CD8-positive, alpha-beta memory T cell (primary cell): ENCODE measurements at regions not wholly inside any gene's neighbourhood (a gene's known extent, or its start where the extent isn't known, plus 50 kb on each side); places are given as distances from the start of the nearest gene placed in this dataset.
"Not testable (repeated sequence)": the region's sequence is repeated elsewhere in the genome, so short reads cannot be mapped to it uniquely, and the experiment has no call there.

Source experiments
- CTCF ChIA-PET: fragments of 350-600 bp; sonication (Branson Sonifier 250); formaldehyde crosslinking; loops from one replicate; lab custom pipeline; 2021; ENCODE audit warnings: antibody characterized with exemption; lab: Charles Lee
- POLR2A ChIA-PET: fragments of 350-600 bp; sonication (Branson Sonifier 250); formaldehyde crosslinking; loops from one replicate; lab custom pipeline; 2021; ENCODE audit warnings: antibody characterized with exemption; lab: Charles Lee
- DNase-seq, 5 donors: peaks; one replicate each; pipeline versions ENCODE4 v3.0.0 to v3.0.0-alpha.2; 2020 to 2022; ENCODE audit warnings: mixed read lengths in 1 of 5
- H3K27ac ChIP-seq: one replicate; pipeline ENCODE4 v1.7.0; 2013; ENCODE audit warnings: low read depth, mild to moderate bottlenecking, low read length, moderate library complexity
- H3K27me3 ChIP-seq: 2 replicates; pipeline ENCODE4 v1.7.0; 2013; ENCODE audit warnings: low read length, mild to moderate bottlenecking; ENCODE audit not compliant: insufficient read depth, poor library complexity, severe bottlenecking
- H3K36me3 ChIP-seq: 2 replicates; pipeline ENCODE4 v1.7.0; 2013; ENCODE audit warnings: mild to moderate bottlenecking, low read length, moderate library complexity; ENCODE audit not compliant: insufficient read depth
- H3K4me1 ChIP-seq: 2 replicates; pipeline ENCODE4 v1.7.0; 2013; ENCODE audit warnings: mild to moderate bottlenecking, low read length, moderate library complexity; ENCODE audit not compliant: insufficient read depth
- H3K4me3 ChIP-seq: 2 replicates; pipeline ENCODE4 v1.7.0; 2013; ENCODE audit warnings: mild to moderate bottlenecking, low read length
- H3K9me3 ChIP-seq: 2 replicates; pipeline ENCODE4 v1.7.0; 2013; ENCODE audit warnings: mild to moderate bottlenecking, low read length
- H3K27ac Mint-ChIP-seq, 8 donors: one replicate each; pipeline ENCODE4 v1.8.0; 2020 to 2021; ENCODE audit warnings: mixed read lengths in 8 of 8, mild to moderate bottlenecking in 6 of 8, inconsistent platforms in 3 of 8, moderate library complexity in 3 of 8
- H3K27me3 Mint-ChIP-seq, 2 donors: one replicate each; pipeline ENCODE4 v1.8.0; 2020 to 2021; ENCODE audit warnings: mixed read lengths in 2 of 2, mild to moderate bottlenecking in 1 of 2, moderate library complexity in 1 of 2
- H3K36me3 Mint-ChIP-seq, 3 donors: one replicate each; pipeline ENCODE4 v1.8.0; 2020 to 2021; ENCODE audit warnings: mixed read lengths in 3 of 3, inconsistent platforms in 1 of 3, mild to moderate bottlenecking in 1 of 3
- H3K4me1 Mint-ChIP-seq, 3 donors: one replicate each; pipeline ENCODE4 v1.8.0; 2020 to 2021; ENCODE audit warnings: mixed read lengths in 3 of 3, inconsistent platforms in 1 of 3, mild to moderate bottlenecking in 1 of 3
- H3K4me3 Mint-ChIP-seq, 7 donors: one replicate each; pipeline ENCODE4 v1.8.0; 2020 to 2021; ENCODE audit warnings: mixed read lengths in 7 of 7, mild to moderate bottlenecking in 6 of 7, moderate library complexity in 4 of 7, inconsistent platforms in 2 of 7
- H3K9me3 Mint-ChIP-seq, 5 donors: one replicate each; pipeline ENCODE4 v1.8.0; 2020 to 2022; ENCODE audit warnings: mixed read lengths in 5 of 5, mild to moderate bottlenecking in 3 of 5, moderate library complexity in 2 of 5, inconsistent platforms in 1 of 5

GRCh38 chr2:210376694-210377093 lies 61.7 kb upstream of the MYL1 start:
- H3K36me3 Mint-ChIP-seq: no peaks in the 10 kb centered on the region
- ChIA-PET POLR2A (no interaction called here), CTCF (interaction anchor here (0.8 kb wide), 1 partner anchor 9 kb away, joined by 3 read pairs; no protein-coding TSS in a partner anchor)
- Histone ChIP-seq H3K4me1 (no peaks in the 10 kb centered on the region), H3K27me3 (no peaks in the 10 kb centered on the region), H3K27ac (no peak overlapping the region), H3K9me3 (no peaks in the 10 kb centered on the region), H3K4me3 (no peak overlapping the region), H3K36me3 (no peaks in the 10 kb centered on the region)
- H3K27me3 Mint-ChIP-seq: peaks cover 0 to 23% of the 10 kb centered on the region in 2 donors
- DNase-seq: no peak
- H3K4me3 Mint-ChIP-seq: no peak overlapping the region
- H3K4me1 Mint-ChIP-seq: no peaks in the 10 kb centered on the region
- H3K27ac Mint-ChIP-seq: no peak overlapping the region
- peaks cover 0 to 2% (median 0%) of the 10 kb centered on the region in 5 donors for H3K9me3 Mint-ChIP-seq

GRCh38 chr2:210370562-210370961 lies 55.6 kb upstream of the MYL1 start:
- no peak overlapping the region for H3K4me3 ChIP-seq
- H3K27me3 ChIP-seq: no peaks in the 10 kb centered on the region
- H3K27ac ChIP-seq: no peak overlapping the region
- H3K4me1 ChIP-seq: no peaks in the 10 kb centered on the region
- peaks cover 2 to 8% of the 10 kb centered on the region in 2 donors for H3K27me3 Mint-ChIP-seq
- CTCF ChIA-PET: no interaction called here
- H3K27ac Mint-ChIP-seq: no peak overlapping the region
- H3K9me3 ChIP-seq: no peaks in the 10 kb centered on the region
- no peaks in the 10 kb centered on the region for H3K36me3 Mint-ChIP-seq
- H3K4me1 Mint-ChIP-seq: no peaks in the 10 kb centered on the region
- no peaks in the 10 kb centered on the region for H3K36me3 ChIP-seq
- POLR2A ChIA-PET: no interaction called here
- no peak overlapping the region for H3K4me3 Mint-ChIP-seq
- no peak for DNase-seq
- H3K9me3 Mint-ChIP-seq: no peaks in the 10 kb centered on the region

GRCh38 chr2:210366675-210367080 lies 51.7 kb upstream of the MYL1 start:
- no peak overlapping the region for H3K27ac Mint-ChIP-seq
- ChIA-PET POLR2A (no interaction called here), CTCF (no interaction called here)
- Histone ChIP-seq H3K4me1 (no peaks in the 10 kb centered on the region), H3K36me3 (no peaks in the 10 kb centered on the region), H3K4me3 (no peak overlapping the region), H3K27me3 (no peaks in the 10 kb centered on the region), H3K9me3 (no peaks in the 10 kb centered on the region), H3K27ac (no peak overlapping the region)
- peaks cover 2 to 5% of the 10 kb centered on the region in 2 donors for H3K27me3 Mint-ChIP-seq
- no peak overlapping the region for H3K4me3 Mint-ChIP-seq
- no peak for DNase-seq
- no peaks in the 10 kb centered on the region for H3K36me3 Mint-ChIP-seq
- H3K9me3 Mint-ChIP-seq: no peaks in the 10 kb centered on the region
- H3K4me1 Mint-ChIP-seq: no peaks in the 10 kb centered on the region

- H3K27me3 Mint-ChIP-seq, H3K9me3 Mint-ChIP-seq, POLR2A ChIA-PET, H3K27me3 ChIP-seq, DNase-seq, H3K4me3 ChIP-seq, H3K4me1 Mint-ChIP-seq, H3K27ac Mint-ChIP-seq, H3K9me3 ChIP-seq, CTCF ChIA-PET, H3K36me3 ChIP-seq, H3K27ac ChIP-seq, H3K36me3 Mint-ChIP-seq, H3K4me1 ChIP-seq, H3K4me3 Mint-ChIP-seq: not testable (repeated sequence)
Measured at GRCh38 chr2:210365475-210365874, 50.5 kb upstream of the MYL1 start.
